ENCODE measurements at regions not wholly inside any gene's neighbourhood (a gene's known extent, or its start where the extent isn't known, plus 50 kb on each side); places are given as distances from the start of the nearest gene placed in this dataset.

- WGBS (ENCODE audit: extremely low coverage, insufficient coverage, insufficient read length), result no CpG with 5 or more reads among the region's 1 CpG
- H2AFZ ChIP-seq (ENCODE audit: insufficient read depth, low read length, poor library complexity), result no peak overlapping the region
Measured at GRCh38 chrX:36683507-36683906, 324.7 kb upstream of the FAM47C start.

DNA sequence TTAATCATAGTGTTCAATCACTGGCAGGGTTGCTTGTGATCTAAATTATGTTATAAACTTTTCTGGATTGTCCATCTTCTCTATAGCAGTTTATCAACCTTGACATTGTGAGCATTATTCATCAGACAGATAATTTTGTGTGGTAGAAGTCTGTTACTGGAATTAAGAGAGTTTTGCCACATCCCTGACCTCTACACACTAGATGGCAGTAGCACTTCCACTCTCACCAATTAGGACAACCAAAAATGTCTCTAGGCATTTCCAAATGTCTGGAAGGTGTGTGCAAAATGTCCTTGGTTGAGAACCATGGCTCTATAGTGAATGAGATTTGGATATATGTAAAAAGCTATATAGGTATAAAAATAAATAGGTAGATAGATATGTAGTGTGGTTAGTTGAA is 324.1 kb upstream of the FAM47C start:
- H3K4me3 ChIP-seq (ENCODE audit: low read depth, low read length), result no peak overlapping the region
- no peak overlapping the region for H4K8ac ChIP-seq (ENCODE audit: low read depth, low read length)
- H3K79me2 ChIP-seq (ENCODE audit: control insufficient read depth, insufficient read depth, low read length, poor library complexity), result no peaks in the 10 kb centered on the region
- H2AFZ ChIP-seq (ENCODE audit: insufficient read depth, low read length, poor library complexity), result no peak overlapping the region
- H3K9ac ChIP-seq (ENCODE audit: low read length), result no peak overlapping the region
- no peak overlapping the region for H2BK5ac ChIP-seq (ENCODE audit: low read depth, low read length, poor library complexity)
- no peak overlapping the region for H3K4ac ChIP-seq (ENCODE audit: low read depth, low read length)
- H3K4me1 ChIP-seq (ENCODE audit: control insufficient read depth in 1 of 2, insufficient read depth in 2 of 2, low read length in 2 of 2), result no peaks in the 10 kb centered on the region
- H3K36me3 ChIP-seq (ENCODE audit: control insufficient read depth in 1 of 2, insufficient read depth in 2 of 2, low read length in 2 of 2), result no peaks in the 10 kb centered on the region
- no peaks in the 10 kb centered on the region for H3K79me1 ChIP-seq (ENCODE audit: low read length)
- no peak overlapping the region for H2BK12ac ChIP-seq (ENCODE audit: low read length)
- no peak overlapping the region for H3K14ac ChIP-seq (ENCODE audit: low read length)
- DNase-seq, result no peak
- no peak overlapping the region for H3K27ac ChIP-seq (ENCODE audit: low read depth, low read length)
- no peak overlapping the region for H4K12ac ChIP-seq (ENCODE audit: low read depth, low read length)
- H2BK120ac ChIP-seq (ENCODE audit: insufficient read depth, low read length, poor library complexity), result no peak overlapping the region
- no peak overlapping the region for H3K4me2 ChIP-seq (ENCODE audit: low read length)
- no peak overlapping the region for H2AK5ac ChIP-seq (ENCODE audit: low read length)
- H4K91ac ChIP-seq (ENCODE audit: low read depth, low read length), result no peak overlapping the region
- H3K18ac ChIP-seq (ENCODE audit: low read length), result no peak overlapping the region
- H3K27me3 ChIP-seq (ENCODE audit: insufficient read depth, low read length), result no peaks in the 10 kb centered on the region
- H3K23ac ChIP-seq (ENCODE audit: low read length), result no peak overlapping the region
- no peaks in the 10 kb centered on the region for H3K9me3 ChIP-seq (ENCODE audit: insufficient read depth, low read depth, low read length)

More at GRCh38 chrX:36683507-36683906, 324.7 kb upstream of the FAM47C start:
- no peak for DNase-seq
- Histone ChIP-seq H3K4me2 (ENCODE audit: low read length) (no peak overlapping the region), H3K79me2 (ENCODE audit: control insufficient read depth, insufficient read depth, low read length, poor library complexity) (no peaks in the 10 kb centered on the region), H2BK120ac (ENCODE audit: insufficient read depth, low read length, poor library complexity) (no peak overlapping the region), H2BK12ac (ENCODE audit: low read length) (no peak overlapping the region), H3K4me3 (ENCODE audit: low read depth, low read length) (no peak overlapping the region), H3K14ac (ENCODE audit: low read length) (no peak overlapping the region), H3K27me3 (ENCODE audit: insufficient read depth, low read length) (no peaks in the 10 kb centered on the region), H3K4me1 (ENCODE audit: control insufficient read depth in 1 of 2, insufficient read depth in 2 of 2, low read length in 2 of 2) (no peaks in the 10 kb centered on the region), H2AK5ac (ENCODE audit: low read length) (no peak overlapping the region), H3K23ac (ENCODE audit: low read length) (no peak overlapping the region), H2BK5ac (ENCODE audit: low read depth, low read length, poor library complexity) (no peak overlapping the region), H3K4ac (ENCODE audit: low read depth, low read length) (no peak overlapping the region), H3K27ac (ENCODE audit: low read depth, low read length) (no peak overlapping the region), H4K12ac (ENCODE audit: low read depth, low read length) (no peak overlapping the region), H3K36me3 (ENCODE audit: control insufficient read depth in 1 of 2, insufficient read depth in 2 of 2, low read length in 2 of 2) (no peaks in the 10 kb centered on the region), H4K8ac (ENCODE audit: low read depth, low read length) (no peak overlapping the region), H3K18ac (ENCODE audit: low read length) (no peak overlapping the region), H3K9me3 (ENCODE audit: insufficient read depth, low read depth, low read length) (no peaks in the 10 kb centered on the region), H3K9ac (ENCODE audit: low read length) (no peak overlapping the region), H4K91ac (ENCODE audit: low read depth, low read length) (no peak overlapping the region), H3K79me1 (ENCODE audit: low read length) (no peaks in the 10 kb centered on the region)

DNA sequence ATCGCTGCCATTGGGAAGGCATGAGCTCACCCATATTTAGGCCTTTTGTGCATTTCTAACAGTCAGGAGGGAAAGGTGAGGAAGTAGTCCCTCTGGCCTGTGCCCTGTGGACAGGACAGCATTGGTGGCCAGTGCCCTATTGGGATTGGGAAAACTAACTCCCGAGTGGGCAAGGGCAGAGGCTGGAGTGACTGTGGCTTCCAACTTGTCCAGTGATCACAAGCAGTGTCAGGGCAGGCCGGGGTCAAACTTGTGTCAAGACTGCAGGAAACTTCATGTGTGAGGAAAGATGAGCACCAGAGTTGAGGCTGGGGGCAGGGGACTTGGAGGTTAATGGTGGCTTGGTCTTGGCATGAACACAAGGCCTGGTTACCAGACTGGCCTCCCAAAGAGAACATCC is 286.2 kb upstream of the FAM47C start:
- no peak overlapping the region for H3K4ac ChIP-seq (ENCODE audit: low read depth, low read length)
- no peaks in the 10 kb centered on the region for H3K4me1 ChIP-seq (ENCODE audit: control insufficient read depth in 1 of 2, insufficient read depth in 2 of 2, low read length in 2 of 2)
- no peak overlapping the region for H2BK120ac ChIP-seq (ENCODE audit: insufficient read depth, low read length, poor library complexity)
- DNase-seq, result no peak
- no peak overlapping the region for H4K91ac ChIP-seq (ENCODE audit: low read depth, low read length)
- no peaks in the 10 kb centered on the region for H3K36me3 ChIP-seq (ENCODE audit: control insufficient read depth in 1 of 2, insufficient read depth in 2 of 2, low read length in 2 of 2)
- H3K79me2 ChIP-seq (ENCODE audit: control insufficient read depth, insufficient read depth, low read length, poor library complexity), result no peaks in the 10 kb centered on the region
- H3K9me3 ChIP-seq (ENCODE audit: insufficient read depth, low read depth, low read length), result no peaks in the 10 kb centered on the region
- WGBS (ENCODE audit: extremely low coverage, insufficient coverage, insufficient read length), result no CpG with 5 or more reads among the region's 3 CpGs
- no peak overlapping the region for H3K23ac ChIP-seq (ENCODE audit: low read length)
- H3K4me2 ChIP-seq (ENCODE audit: low read length), result no peak overlapping the region
- no peak overlapping the region for H4K8ac ChIP-seq (ENCODE audit: low read depth, low read length)
- H4K12ac ChIP-seq (ENCODE audit: low read depth, low read length), result no peak overlapping the region
- H3K4me3 ChIP-seq (ENCODE audit: low read depth, low read length), result no peak overlapping the region
- H3K27me3 ChIP-seq (ENCODE audit: insufficient read depth, low read length), result no peaks in the 10 kb centered on the region
- H3K27ac ChIP-seq (ENCODE audit: low read depth, low read length), result no peak overlapping the region
- no peaks in the 10 kb centered on the region for H3K79me1 ChIP-seq (ENCODE audit: low read length)
- H3K18ac ChIP-seq (ENCODE audit: low read length), result no peak overlapping the region
- no peak overlapping the region for H2BK12ac ChIP-seq (ENCODE audit: low read length)
- H2AFZ ChIP-seq (ENCODE audit: insufficient read depth, low read length, poor library complexity), result no peak overlapping the region
- H3K9ac ChIP-seq (ENCODE audit: low read length), result no peak overlapping the region
- no peak overlapping the region for H2AK5ac ChIP-seq (ENCODE audit: low read length)
- no peak overlapping the region for H2BK5ac ChIP-seq (ENCODE audit: low read depth, low read length, poor library complexity)
- no peak overlapping the region for H3K14ac ChIP-seq (ENCODE audit: low read length)

DNA sequence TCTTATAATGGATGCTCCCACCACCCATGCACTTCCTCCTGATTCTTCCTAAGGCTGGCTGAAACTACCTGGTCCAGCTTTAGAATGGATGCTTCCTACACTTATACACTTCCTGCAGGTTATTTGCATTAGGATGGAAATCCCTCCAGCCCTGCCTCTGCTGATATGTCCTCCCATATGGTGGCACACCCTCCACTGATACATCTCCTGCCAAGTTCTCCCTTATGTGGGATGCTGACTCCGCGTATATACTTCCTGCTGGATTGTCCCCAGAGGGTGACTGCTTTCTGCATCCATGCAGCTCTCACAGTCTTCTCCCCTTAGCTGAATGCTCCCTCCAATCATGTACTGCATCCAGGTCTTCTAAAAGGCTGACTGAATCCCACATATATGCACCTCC is 254.6 kb upstream of the FAM47C start:
- Histone ChIP-seq H3K4me1 (ENCODE audit: control insufficient read depth in 1 of 2, insufficient read depth in 2 of 2, low read length in 2 of 2) (no peaks in the 10 kb centered on the region), H3K23ac (ENCODE audit: low read length) (no peak overlapping the region), H3K4me2 (ENCODE audit: low read length) (no peak overlapping the region), H3K27me3 (ENCODE audit: insufficient read depth, low read length) (no peaks in the 10 kb centered on the region), H3K27ac (ENCODE audit: low read depth, low read length) (no peak overlapping the region), H3K9me3 (ENCODE audit: insufficient read depth, low read depth, low read length) (no peaks in the 10 kb centered on the region), H3K4me3 (ENCODE audit: low read depth, low read length) (no peak overlapping the region), H2AK5ac (ENCODE audit: low read length) (no peak overlapping the region), H2BK5ac (ENCODE audit: low read depth, low read length, poor library complexity) (no peak overlapping the region), H4K8ac (ENCODE audit: low read depth, low read length) (no peak overlapping the region), H3K36me3 (ENCODE audit: control insufficient read depth in 1 of 2, insufficient read depth in 2 of 2, low read length in 2 of 2) (no peaks in the 10 kb centered on the region), H3K4ac (ENCODE audit: low read depth, low read length) (no peak overlapping the region), H2BK12ac (ENCODE audit: low read length) (no peak overlapping the region), H3K79me1 (ENCODE audit: low read length) (no peaks in the 10 kb centered on the region), H4K91ac (ENCODE audit: low read depth, low read length) (no peak overlapping the region), H3K79me2 (ENCODE audit: control insufficient read depth, insufficient read depth, low read length, poor library complexity) (no peaks in the 10 kb centered on the region), H3K14ac (ENCODE audit: low read length) (no peak overlapping the region), H2AFZ (ENCODE audit: insufficient read depth, low read length, poor library complexity) (no peak overlapping the region), H2BK120ac (ENCODE audit: insufficient read depth, low read length, poor library complexity) (no peak overlapping the region), H4K12ac (ENCODE audit: low read depth, low read length) (no peak overlapping the region), H3K18ac (ENCODE audit: low read length) (no peak overlapping the region), H3K9ac (ENCODE audit: low read length) (no peak overlapping the region)
- no peak for DNase-seq
- no CpG with 5 or more reads among the region's 2 CpGs for WGBS (ENCODE audit: extremely low coverage, insufficient coverage, insufficient read length)

Data from trophoblast cell (in vitro differentiated cells and primary cell).